Hypothalamus (tissue), 51 donors: ENCODE measurements at regions not wholly inside any gene's neighbourhood (a gene's known extent, or its start where the extent isn't known, plus 50 kb on each side); places are given as distances from the start of the nearest gene placed in this dataset.
"Not testable (repeated sequence)": the region's sequence is repeated elsewhere in the genome, so short reads cannot be mapped to it uniquely, and the experiment has no call there.

Experiments used
- DNase-seq, 51 donors: peaks; one replicate each; lab custom pipeline; 2025; lab: John Stamatoyannopoulos, UW

DNA sequence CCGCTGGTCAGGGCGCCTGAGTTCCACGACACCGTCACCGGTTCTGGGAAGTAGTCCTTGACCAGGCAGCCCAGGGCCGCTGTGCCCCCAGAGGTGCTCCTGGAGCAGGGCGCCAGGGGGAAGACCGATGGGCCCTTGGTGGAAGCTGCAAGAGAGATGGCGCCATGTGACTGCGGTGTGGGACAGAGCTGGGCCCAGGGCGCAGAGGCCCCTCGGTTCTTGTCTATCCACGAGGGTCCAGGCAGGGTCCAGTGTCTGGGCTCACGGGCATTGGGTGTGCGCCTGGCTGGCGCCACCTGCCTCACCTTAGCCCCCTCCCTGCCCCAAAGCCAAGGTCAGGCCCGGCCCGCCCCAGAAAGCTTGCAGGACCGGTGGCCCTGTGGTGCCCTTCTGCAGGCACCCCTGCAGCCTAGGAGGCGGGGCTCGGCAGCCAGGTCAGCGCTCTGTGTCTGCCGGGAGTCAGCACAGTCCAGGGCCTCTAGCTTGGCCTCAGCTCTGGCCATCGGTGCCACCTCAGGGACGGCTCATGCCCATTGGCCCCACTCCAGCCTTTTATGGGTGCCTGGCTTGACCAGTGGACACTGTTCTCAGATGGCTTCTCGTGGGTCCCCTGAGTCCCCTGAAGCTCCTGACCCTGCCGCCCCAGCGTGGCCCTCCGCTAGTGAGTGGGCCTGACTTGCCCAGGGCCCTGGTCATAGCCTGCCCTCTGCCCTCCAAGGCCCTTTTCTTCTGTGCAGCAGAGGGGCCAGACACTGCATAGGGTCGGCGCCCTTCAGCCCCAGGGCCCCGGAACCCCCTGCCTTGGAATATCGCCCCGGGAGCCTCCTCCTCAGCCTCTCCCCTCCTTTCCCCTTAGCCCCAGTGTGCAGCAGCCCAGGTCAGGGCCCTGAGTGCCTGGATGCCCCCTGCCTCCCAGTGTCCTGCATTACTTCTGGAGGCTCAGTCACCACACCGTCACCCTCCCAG lies 245.2 kb downstream of the TMEM121 start:
- DNase-seq = not testable (repeated sequence)

DNA sequence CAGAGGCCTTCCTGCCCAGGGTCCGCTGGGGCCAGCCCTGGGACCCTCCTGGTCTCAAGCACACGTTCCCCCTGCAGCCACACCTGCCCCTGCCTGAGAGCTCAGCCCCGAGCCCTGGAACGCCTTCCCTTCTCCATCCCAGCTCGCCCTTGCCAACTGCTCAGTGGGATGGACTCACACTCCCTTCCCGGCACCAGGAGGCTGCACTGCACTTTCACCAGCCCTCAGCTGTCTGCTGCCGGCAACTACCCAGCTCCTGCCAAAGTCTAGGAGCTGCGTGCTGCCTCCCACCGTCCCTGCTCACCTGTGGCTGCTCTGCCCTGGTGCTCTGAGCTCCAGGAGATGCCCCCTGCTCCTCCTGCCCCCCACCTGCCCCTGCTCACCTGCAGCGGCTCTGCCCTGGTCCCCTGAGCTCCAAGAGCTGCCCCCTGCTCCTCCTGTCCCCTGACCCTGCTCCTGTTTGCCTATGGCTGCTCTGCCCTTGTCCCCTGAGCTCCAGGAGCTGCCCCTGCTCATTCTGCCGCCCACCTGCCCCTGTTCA lies 246.4 kb downstream of the TMEM121 start:
- not testable (repeated sequence) for DNase-seq

DNA sequence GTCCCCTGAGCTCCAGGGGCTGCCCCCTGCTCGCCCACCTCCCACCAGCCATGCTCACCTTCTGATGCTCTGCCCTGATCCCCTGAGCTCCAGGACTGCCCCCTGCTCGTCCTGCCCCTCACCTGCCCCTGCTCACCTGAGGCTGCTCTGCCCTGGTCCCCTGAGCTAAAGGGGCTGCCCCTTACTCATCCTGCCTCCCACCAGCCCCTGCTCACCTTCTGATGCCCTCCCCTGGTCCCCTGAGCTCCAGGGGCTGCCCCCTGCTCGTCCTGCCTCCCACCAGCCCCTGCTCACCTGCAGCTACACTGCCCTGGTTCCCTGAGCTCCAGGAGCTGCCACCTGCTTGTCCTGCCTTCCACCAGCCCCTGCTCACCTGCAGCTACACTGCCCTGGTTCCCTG lies 247.2 kb downstream of the TMEM121 start:
- no peak for DNase-seq

DNA sequence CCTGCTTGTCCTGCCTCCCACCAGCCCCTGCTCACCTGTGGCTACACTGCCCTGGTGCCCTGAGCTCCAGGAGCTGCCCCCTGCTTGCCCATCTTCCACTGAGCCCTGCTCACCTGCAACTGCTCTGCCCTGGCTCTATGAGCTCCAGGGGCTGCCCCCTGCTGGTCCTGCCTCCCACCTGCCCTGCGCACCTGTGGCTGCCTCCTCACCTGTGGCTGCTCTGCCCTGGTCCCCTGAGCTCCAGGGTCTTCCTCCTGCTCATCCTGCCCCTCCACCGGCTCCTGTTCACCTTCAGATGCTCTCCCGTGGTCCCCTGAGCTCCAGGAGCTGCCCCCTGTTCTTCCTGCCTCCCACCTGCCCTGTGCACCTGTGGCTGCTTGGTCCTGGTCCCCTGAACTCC lies 247.6 kb downstream of the TMEM121 start:
- DNase-seq = no peak

DNA sequence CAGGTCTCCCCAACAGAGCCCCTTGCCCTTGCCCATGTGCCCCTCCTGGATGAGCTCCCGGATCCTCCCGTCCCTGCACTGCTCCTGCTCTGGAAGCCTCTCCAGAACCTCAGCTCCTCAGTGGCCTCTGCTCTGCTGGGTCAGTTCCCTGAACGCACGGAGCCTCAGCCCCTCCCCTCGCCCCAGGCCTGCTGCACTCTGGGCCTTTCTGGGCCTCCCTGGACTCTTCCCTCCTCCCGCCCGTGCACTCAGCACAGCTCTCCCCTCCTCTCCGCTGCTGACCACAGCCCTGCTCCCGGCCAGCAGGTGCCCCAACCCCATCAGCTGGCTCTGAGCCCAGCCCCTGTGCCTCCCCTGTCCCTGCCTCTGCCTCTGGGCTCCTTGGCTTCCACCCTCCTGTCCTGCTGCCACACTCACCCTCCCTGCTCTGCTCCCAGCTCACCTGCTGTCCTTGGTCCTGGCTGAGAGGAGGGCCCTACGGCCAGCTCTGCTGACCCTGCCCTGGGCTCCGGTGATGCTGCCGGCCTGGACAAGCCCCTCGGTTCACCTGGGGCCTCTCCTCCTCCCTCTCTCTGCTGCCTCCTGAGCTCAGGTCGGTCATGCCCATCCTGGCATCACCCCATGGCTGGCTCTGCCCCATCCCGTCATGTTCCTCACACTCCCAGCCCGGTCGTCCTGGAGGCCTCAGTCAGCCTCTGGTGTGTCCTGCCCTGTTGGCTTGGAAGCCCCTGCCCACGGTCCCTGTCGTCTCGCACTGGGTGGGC lies 248.4 kb downstream of the TMEM121 start:
- DNase-seq = not testable (repeated sequence)

DNA sequence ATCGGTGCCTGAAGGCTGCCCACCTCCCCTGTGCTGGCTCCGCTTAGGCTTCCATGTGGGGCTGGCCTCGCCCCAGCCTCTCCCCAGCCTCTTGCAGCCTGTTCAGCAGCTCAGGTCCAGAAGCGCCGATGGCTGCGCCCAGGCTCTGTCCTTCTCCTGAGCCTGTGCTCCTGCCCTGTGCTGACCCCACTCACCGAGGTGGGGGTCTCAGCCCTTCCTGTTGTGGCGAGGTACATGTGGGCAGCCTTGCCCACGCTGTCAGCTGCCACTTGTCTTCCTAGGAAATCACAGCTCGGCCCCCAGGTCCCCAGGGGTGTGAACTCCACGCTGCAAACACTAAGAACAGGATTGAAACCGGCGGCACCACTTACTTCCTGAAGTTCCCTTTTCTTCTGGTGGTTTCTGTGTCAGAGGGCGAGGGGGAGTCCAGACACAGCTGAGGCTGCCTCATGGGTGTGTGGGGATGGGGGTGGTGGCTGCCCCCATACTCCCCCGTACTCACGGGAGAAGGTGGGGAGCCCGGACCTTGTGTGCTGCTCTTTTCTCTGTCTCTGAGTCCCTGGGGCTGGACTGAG lies 249.1 kb downstream of the TMEM121 start:
- DNase-seq = not testable (repeated sequence)

DNA sequence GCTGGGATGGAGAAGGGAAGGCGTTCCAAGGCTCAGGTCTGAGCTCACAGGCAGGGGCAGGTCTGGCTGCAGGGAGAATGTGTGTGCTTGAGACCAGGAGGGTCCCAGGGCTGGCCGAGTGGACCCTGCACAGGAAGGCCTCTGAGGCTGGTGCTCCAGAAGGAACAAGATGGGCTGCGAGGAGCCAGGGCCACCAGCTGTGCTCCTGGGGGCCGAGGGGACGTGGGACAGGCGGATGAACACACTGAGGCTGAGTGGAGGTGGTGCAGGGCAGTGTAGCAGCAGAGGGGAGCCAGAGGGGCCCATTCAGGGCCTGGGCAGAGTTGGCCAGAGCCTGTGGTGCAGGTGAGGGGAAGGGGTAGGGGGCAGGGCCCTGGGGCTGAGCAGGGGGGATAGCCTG lies 249.7 kb downstream of the TMEM121 start:
- DNase-seq = not testable (repeated sequence)

DNA sequence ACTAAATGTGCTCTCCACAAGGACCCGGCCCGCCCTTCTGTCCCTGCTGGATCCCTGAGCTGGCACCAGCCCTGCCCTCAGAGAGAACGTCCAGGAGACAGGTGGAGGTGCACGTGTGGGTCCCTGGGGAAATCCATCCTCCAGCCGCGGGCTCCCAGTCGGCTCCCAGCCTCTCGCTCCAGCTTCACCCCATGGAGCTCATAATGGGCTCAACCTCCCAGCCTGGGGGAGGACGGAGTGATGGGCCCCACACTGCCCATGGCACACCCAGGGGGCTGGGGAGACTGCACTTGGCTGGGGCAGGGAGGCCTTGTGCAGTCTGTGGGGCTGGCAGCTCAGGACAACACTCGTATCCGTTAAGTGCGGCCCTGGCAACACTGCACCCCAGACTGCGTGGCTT lies 250.5 kb downstream of the TMEM121 start:
- no peak for DNase-seq

DNA sequence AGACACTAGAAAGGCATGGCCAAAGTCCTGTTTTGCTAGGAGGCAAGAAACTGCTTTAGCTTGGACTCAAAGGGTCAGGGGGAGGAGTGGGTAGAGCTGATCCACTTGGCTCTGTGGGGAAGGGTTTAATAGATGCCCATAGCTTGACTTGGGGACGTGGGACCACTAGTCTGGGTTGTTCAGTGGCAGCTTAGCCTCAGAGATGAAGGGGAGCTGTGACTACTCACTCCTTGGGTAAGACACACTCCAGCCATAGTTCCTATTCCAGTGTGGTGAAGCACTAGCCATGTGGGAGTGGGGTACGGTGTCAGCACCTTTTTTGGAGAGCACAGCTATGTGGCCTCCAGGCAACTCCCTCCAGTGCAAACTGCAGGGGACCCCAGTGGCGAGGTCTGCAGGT lies 257.3 kb downstream of the TMEM121 start:
- no peak for DNase-seq

DNA sequence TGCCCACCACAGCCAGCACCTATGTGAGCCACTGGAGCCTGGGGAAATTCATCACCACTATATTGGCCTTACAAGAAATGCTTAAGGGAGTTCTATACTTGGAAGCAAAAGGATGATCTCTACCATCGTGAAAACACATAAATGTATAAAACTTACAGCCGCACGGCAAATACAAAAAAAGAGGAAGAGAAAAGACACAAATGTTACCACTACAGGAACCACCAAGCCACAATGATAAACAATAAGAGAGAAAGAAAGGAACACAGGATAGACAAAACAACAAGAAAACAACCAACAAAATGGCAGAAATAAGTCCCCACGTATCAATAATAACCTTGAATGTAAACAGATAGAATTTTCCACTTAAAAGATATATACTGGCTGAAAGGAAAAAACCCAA lies 267.5 kb downstream of the TMEM121 start:
- no peak for DNase-seq

DNA sequence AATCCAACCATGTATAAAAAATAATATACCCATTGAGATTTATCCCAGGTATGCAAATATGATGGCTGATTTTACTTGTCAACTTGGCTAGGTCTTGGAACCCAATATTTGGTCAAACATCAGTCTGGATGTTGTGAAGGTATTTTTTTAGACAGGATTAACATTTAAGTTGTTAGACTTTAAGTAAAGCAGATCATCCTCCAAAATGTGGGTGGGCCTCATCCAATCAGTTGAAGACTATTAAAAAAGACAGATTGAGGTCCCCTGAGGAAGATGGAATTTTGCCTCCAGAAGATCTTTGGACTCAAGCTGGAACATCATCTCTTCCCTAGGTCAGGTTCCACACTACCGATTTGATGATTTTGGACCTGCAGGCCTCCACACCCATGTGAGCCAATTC lies 271.2 kb downstream of the TMEM121 start:
- DNase-seq = no peak

DNA sequence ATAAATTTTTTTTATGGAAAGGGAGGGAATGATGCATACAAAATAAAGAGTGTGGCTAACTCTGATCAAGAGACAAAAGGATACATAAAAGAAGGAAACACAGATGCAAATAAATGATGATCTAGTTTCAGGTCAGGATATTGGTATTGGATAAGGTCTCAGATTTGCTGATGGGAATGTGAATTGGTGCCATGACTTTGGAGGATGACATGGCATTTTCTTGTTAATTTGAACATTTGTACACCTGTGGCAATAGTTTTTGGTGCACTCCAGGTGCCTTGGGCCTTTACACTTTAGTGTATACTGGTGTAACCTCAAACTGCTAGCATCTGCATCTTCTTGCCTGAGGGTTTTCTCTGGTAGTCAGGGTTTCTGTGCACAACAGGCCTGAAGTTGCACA lies 279.3 kb downstream of the TMEM121 start:
- DNase-seq = no peak

DNA sequence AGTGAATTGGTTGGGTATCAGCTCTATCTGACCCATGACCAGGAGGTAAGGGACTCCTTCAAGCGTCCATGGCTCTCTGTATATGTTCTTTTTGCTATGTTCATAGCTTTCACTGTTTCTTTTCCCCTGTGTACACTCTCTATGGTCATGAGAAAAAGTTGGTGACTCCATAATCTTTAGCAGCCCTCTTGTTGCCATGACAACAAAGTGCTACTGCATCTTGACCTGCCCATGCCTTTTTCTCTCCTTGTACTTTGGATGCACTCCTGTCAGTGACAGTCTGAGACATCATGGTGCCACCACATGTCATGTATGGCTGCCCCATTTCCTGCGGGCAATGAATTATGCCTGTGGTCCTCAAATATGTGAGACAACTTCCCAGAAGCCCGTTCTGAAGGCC lies 280.2 kb downstream of the TMEM121 start:
- no peak for DNase-seq

DNA sequence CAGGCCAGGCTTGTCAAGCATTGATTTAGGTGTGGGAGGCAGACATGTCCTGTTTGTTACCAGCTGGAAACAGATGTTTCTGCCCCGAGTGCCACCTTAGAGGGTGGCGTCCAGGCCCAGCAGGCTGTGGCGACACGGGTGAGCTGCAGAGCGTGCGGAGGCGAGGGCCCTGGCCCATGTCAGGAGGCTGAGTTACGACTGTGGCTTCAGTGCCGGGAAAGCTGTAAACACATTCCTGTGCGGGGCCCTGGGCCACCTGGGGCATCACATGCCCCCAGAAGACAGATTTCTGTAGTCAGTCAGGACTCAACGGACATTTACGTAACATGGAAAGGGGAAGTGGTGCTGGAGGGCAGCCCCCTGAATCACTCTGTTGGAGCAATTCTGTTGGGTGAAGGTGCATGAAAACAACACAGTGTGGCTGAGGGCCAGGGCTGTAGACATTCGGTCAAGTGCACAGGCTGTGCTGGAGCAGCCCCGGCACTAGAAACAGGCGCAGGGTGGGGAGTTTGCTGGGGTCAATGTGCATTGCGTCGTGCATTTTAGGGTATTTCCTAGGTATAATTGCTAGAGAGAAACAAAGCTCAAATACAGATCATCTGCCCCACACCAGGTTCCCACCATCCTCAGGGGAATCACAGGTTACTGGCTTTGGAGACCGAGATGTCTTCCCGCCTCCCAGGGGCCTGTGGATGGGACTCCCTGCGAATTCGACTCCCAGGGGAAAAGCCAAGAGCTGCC lies 291.8 kb downstream of the TMEM121 start:
- no peak for DNase-seq

DNA sequence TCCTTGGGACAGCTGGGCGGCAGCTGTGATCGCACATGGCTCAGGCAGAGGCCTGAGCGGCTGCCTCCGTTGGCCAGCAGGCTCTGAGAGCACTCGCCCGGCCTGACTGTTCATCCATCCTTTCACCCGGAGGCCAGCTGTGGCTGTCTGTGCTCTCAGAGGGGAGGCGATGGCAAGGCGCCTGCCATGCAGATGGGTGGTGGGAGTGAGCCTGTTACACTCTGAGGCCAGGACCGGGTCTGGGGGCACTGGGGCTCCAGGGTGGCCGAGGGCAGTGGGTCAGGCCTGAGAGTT lies 292.3 kb downstream of the TMEM121 start:
- DNase-seq = no peak

DNA sequence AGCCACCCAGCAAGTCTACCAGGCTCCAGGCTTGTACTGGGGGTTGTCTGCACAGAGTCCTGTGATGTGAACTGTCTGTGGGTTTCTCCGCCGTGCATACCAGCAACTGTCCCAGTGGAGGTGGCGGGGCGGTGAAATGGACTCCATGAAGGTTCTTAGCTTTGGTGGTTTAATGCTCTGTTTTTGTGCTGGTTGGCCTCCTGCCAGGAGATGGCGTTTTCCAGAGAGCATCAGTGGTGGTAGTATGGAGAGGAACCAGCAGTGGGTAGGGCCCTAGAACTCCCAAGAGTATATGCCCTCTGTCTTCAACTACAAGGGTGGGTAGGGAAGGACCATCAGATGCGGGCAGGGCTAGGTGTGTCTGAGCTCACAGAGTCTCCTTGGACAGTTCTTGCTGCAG lies 303.8 kb downstream of the TMEM121 start:
- DNase-seq = no peak

DNA sequence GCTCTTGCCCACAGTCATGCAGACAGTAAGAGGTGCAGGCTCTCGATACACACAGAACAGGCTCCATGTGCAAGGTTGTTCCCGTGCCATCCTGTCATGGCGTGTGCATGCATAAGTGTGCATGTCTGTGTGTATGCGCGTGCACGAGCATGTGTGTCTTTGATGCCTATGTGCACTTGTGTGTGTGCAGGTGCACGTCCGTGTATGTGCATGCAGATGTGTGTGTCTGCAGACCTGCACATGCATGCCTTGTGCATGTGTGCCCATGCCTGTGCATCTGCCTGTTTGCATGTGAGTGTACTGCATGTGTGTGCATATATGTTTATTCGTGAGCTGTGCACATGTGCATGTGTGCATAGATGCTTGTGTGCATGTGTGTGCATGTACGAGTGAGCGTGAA lies 309.8 kb downstream of the TMEM121 start:
- DNase-seq = no peak

DNA sequence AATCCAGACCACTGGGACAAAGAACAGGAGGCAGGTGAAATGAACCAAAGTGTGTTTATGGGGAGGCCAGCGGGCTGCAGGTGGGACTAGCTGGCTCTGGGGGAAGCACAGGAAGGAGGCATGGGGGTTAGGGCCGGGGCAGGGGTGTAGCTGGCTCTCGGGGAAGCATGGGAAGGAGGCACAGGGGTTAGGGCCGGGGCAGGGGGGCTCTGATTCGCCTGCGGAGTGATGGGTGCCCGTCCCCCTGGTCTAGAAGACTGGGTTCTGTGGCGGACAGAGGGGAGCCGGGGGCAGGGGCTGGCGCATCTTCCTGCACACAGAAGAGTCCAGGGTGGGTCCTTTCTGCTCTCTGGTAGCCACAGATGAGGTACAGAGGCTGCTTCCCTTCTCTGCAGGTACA lies 310.3 kb downstream of the TMEM121 start:
- DNase-seq = no peak

DNA sequence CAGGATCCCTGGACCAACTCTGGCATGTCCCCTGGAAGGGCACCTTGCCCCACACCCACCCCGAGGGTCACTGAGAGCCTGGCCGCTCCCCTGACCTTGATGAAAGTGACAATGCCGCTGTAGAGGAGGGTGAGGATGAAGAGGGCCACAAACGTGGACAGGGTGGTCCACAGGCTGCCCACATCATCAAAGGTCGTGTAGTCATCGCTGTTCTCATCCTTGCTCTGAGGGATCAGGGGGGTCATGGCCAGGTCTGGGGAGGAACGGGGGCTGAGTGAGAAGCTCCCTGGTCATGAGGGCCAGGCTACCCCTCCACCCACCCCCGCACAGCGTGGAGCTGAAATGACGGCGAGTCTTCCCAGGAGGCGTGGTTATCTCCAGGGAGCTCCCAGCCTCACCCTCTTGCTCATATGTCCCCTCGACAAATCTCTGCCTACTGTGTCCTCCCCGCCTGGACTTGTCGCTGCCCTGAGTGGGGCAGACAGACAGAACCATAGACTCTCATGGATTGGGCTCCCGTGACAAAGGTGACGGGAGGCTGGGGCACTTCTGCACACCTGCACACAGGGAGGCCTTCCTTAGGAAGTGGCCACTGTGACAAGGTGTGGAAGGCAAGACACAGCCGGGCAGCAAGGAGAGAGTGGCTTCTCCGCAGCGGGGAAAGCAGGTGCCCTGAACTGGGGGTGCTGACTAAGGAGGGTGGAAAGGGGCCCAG lies 311.1 kb downstream of the TMEM121 start:
- DNase-seq = no peak

DNA sequence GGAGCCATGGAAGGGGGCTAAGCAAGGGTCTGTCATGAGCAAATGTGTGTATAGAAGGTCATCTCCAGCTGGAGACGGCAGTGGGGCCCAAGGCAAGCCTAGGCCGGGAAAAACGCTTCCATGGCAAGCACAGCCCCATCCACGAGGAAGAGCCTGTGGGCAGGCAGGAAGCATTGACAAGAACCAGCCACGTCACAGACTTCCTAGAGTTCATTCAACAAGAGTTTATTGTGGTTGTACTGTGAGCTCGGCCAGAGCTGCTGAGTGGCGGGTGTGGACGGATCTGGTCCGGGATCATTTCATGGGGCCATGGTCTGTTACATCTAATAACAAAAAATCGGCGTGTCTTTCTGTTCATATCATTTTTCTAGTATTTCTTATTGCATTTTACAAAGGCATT lies 311.7 kb downstream of the TMEM121 start:
- DNase-seq = no peak
